ENCODE measurements at regions not wholly inside any gene's neighbourhood (a gene's known extent, or its start where the extent isn't known, plus 50 kb on each side); places are given as distances from the start of the nearest gene placed in this dataset.
"Not testable (repeated sequence)": the region's sequence is repeated elsewhere in the genome, so short reads cannot be mapped to it uniquely, and the experiment has no call there.

GRCh38 chr17:70584255-70584654 lies 414.9 kb downstream of the KCNJ2 start:
- no peaks in the 10 kb centered on the region for H3K36me3 ChIP-seq

GRCh38 chr17:70588003-70588402 lies 418.7 kb downstream of the KCNJ2 start:
- Histone ChIP-seq H3K27me3 (no peaks in the 10 kb centered on the region), H3K9ac (no peak overlapping the region), H3K27ac (no peak overlapping the region), H3K36me3 (no peaks in the 10 kb centered on the region), H3K4me1 (no peaks in the 10 kb centered on the region), H4K20me1 (no peaks in the 10 kb centered on the region), H3K4me3 (no peak overlapping the region), H3K9me3 (peaks cover 10% of the 10 kb centered on the region), H3K4me2 (no peak overlapping the region)
- no peak for TF ChIP-seq Cebpa-rat (IDR thresholded peaks at IDR 0.05)

More at GRCh38 chr17:70584255-70584654, 414.9 kb downstream of the KCNJ2 start:
- H3K27ac ChIP-seq, result no peak overlapping the region
- H3K9ac ChIP-seq, result no peak overlapping the region
- H4K20me1 ChIP-seq, result no peaks in the 10 kb centered on the region
- no peaks in the 10 kb centered on the region for H3K27me3 ChIP-seq
- H3K4me2 ChIP-seq, result no peak overlapping the region
- no peak for TF ChIP-seq Cebpa-rat (IDR thresholded peaks at IDR 0.05)
- no peaks in the 10 kb centered on the region for H3K4me1 ChIP-seq
- no peak overlapping the region for H3K4me3 ChIP-seq
- peaks cover 15% of the 10 kb centered on the region for H3K9me3 ChIP-seq

- no peaks in the 10 kb centered on the region for H4K20me1 ChIP-seq
- no peaks in the 10 kb centered on the region for H3K9me3 ChIP-seq
- H3K4me3 ChIP-seq, result no peak overlapping the region
- TF ChIP-seq Cebpa-rat (IDR thresholded peaks at IDR 0.05), result no peak
- H3K36me3 ChIP-seq, result no peaks in the 10 kb centered on the region
- H3K4me2 ChIP-seq, result no peak overlapping the region
- no peaks in the 10 kb centered on the region for H3K4me1 ChIP-seq
- no peak overlapping the region for H3K27ac ChIP-seq
- no peaks in the 10 kb centered on the region for H3K27me3 ChIP-seq
- H3K9ac ChIP-seq, result no peak overlapping the region
Measured at GRCh38 chr17:70597774-70598173, 428.4 kb downstream of the KCNJ2 start.

GRCh38 chr17:70599198-70599597 lies 429.9 kb downstream of the KCNJ2 start:
- no peak for TF ChIP-seq Cebpa-rat (IDR thresholded peaks at IDR 0.05)
- H3K4me2 ChIP-seq, result no peak overlapping the region
- no peaks in the 10 kb centered on the region for H3K36me3 ChIP-seq
- no peaks in the 10 kb centered on the region for H3K27me3 ChIP-seq
- no peak overlapping the region for H3K9ac ChIP-seq
- H3K27ac ChIP-seq, result no peak overlapping the region
- no peaks in the 10 kb centered on the region for H3K9me3 ChIP-seq
- H3K4me3 ChIP-seq, result no peak overlapping the region
- no peaks in the 10 kb centered on the region for H4K20me1 ChIP-seq
- no peaks in the 10 kb centered on the region for H3K4me1 ChIP-seq

- not testable (repeated sequence) for H3K27ac ChIP-seq, H3K4me1 ChIP-seq, H3K36me3 ChIP-seq, H3K9ac ChIP-seq, H3K9me3 ChIP-seq, H4K20me1 ChIP-seq, H3K27me3 ChIP-seq, H3K4me2 ChIP-seq, H3K4me3 ChIP-seq
Measured at GRCh38 chr17:70599945-70600344, 430.6 kb downstream of the KCNJ2 start.

GRCh38 chr17:70603226-70603625 lies 433.9 kb downstream of the KCNJ2 start:
- Histone ChIP-seq H3K4me2 (no peak overlapping the region), H3K4me1 (no peaks in the 10 kb centered on the region), H3K9ac (no peak overlapping the region), H3K4me3 (no peak overlapping the region), H3K27me3 (no peaks in the 10 kb centered on the region), H3K9me3 (no peaks in the 10 kb centered on the region), H4K20me1 (no peaks in the 10 kb centered on the region), H3K27ac (no peak overlapping the region), H3K36me3 (no peaks in the 10 kb centered on the region)
- no peak for TF ChIP-seq Cebpa-rat (IDR thresholded peaks at IDR 0.05)

- no peak for TF ChIP-seq Cebpa-rat (IDR thresholded peaks at IDR 0.05)
- Histone ChIP-seq H3K9me3 (no peaks in the 10 kb centered on the region), H3K4me2 (no peak overlapping the region), H3K4me3 (no peak overlapping the region), H3K4me1 (no peaks in the 10 kb centered on the region), H3K27me3 (no peaks in the 10 kb centered on the region), H3K27ac (no peak overlapping the region), H3K9ac (no peak overlapping the region), H4K20me1 (no peaks in the 10 kb centered on the region), H3K36me3 (no peaks in the 10 kb centered on the region)
Measured at GRCh38 chr17:70604854-70605253, 435.5 kb downstream of the KCNJ2 start.

GRCh38 chr17:70606086-70606485 lies 436.8 kb downstream of the KCNJ2 start:
- H3K9ac ChIP-seq, result no peak overlapping the region
- H4K20me1 ChIP-seq, result no peaks in the 10 kb centered on the region
- H3K4me3 ChIP-seq, result no peak overlapping the region
- H3K9me3 ChIP-seq, result no peaks in the 10 kb centered on the region
- H3K27ac ChIP-seq, result no peak overlapping the region
- no peak for TF ChIP-seq Cebpa-rat (IDR thresholded peaks at IDR 0.05)
- no peaks in the 10 kb centered on the region for H3K36me3 ChIP-seq
- no peaks in the 10 kb centered on the region for H3K27me3 ChIP-seq
- no peak overlapping the region for H3K4me2 ChIP-seq
- H3K4me1 ChIP-seq, result no peaks in the 10 kb centered on the region

GRCh38 chr17:70608193-70608592 lies 438.9 kb downstream of the KCNJ2 start:
- no peak for TF ChIP-seq Cebpa-rat (IDR thresholded peaks at IDR 0.05)

GRCh38 chr17:70608957-70609356 lies 439.6 kb downstream of the KCNJ2 start:
- Histone ChIP-seq H4K20me1 (no peaks in the 10 kb centered on the region), H3K4me1 (no peaks in the 10 kb centered on the region), H3K4me2 (no peak overlapping the region), H3K4me3 (no peak overlapping the region), H3K9me3 (no peaks in the 10 kb centered on the region), H3K27ac (no peak overlapping the region), H3K27me3 (no peaks in the 10 kb centered on the region), H3K9ac (no peak overlapping the region), H3K36me3 (no peaks in the 10 kb centered on the region)
- TF ChIP-seq Cebpa-rat (IDR thresholded peaks at IDR 0.05), result no peak

More at GRCh38 chr17:70608193-70608592, 438.9 kb downstream of the KCNJ2 start:
- no peaks in the 10 kb centered on the region for H4K20me1 ChIP-seq
- H3K9ac ChIP-seq, result no peak overlapping the region
- no peaks in the 10 kb centered on the region for H3K4me1 ChIP-seq
- no peaks in the 10 kb centered on the region for H3K9me3 ChIP-seq
- H3K27ac ChIP-seq, result no peak overlapping the region
- no peak overlapping the region for H3K4me2 ChIP-seq
- no peak overlapping the region for H3K4me3 ChIP-seq
- no peaks in the 10 kb centered on the region for H3K36me3 ChIP-seq
- H3K27me3 ChIP-seq, result no peaks in the 10 kb centered on the region

GRCh38 chr17:70609566-70609965 lies 440.2 kb downstream of the KCNJ2 start:
- no peaks in the 10 kb centered on the region for H4K20me1 ChIP-seq
- no peaks in the 10 kb centered on the region for H3K27me3 ChIP-seq
- no peaks in the 10 kb centered on the region for H3K9me3 ChIP-seq
- no peaks in the 10 kb centered on the region for H3K4me1 ChIP-seq
- no peak overlapping the region for H3K4me3 ChIP-seq
- no peak for TF ChIP-seq Cebpa-rat (IDR thresholded peaks at IDR 0.05)
- H3K36me3 ChIP-seq, result no peaks in the 10 kb centered on the region
- no peak overlapping the region for H3K27ac ChIP-seq
- no peak overlapping the region for H3K4me2 ChIP-seq
- H3K9ac ChIP-seq, result no peak overlapping the region
